Neuronal stem cell (in vitro differentiated cells): ENCODE measurements at regions not wholly inside any gene's neighbourhood (a gene's known extent, or its start where the extent isn't known, plus 50 kb on each side); places are given as distances from the start of the nearest gene placed in this dataset.
"Not testable (repeated sequence)": the region's sequence is repeated elsewhere in the genome, so short reads cannot be mapped to it uniquely, and the experiment has no call there.

Experiments
- DNase-seq: peaks from one replicate; pipeline ENCODE4 v3.0.0-alpha.2; 2013; ENCODE audit warnings: low spot score
- H2AFZ ChIP-seq: one replicate; pipeline ENCODE4 v1.6.1; 2013; ENCODE audit warnings: mild to moderate bottlenecking, low read length, inconsistent platforms
- H2AK5ac ChIP-seq: 2 replicates; pipeline ENCODE4 v1.6.1; 2013; ENCODE audit warnings: low read depth, mild to moderate bottlenecking, inconsistent platforms, low read length, moderate library complexity, mixed read lengths
- H2BK120ac ChIP-seq: 2 replicates; pipeline ENCODE4 v1.6.1; 2013; ENCODE audit warnings: low read depth, mild to moderate bottlenecking, inconsistent platforms, low read length, moderate library complexity, mixed read lengths
- H2BK12ac ChIP-seq: one replicate; pipeline ENCODE4 v1.6.1; 2013; ENCODE audit warnings: low read length, inconsistent platforms
- H2BK15ac ChIP-seq: 2 replicates; pipeline ENCODE4 v1.6.1; 2013; ENCODE audit warnings: mild to moderate bottlenecking, low read length, inconsistent platforms, mixed read lengths
- H2BK5ac ChIP-seq: one replicate; pipeline ENCODE4 v1.6.1; 2013; ENCODE audit warnings: inconsistent platforms, mild to moderate bottlenecking, low read length, moderate library complexity
- H3K14ac ChIP-seq: one replicate; pipeline ENCODE4 v1.6.1; 2013; ENCODE audit warnings: low read length, inconsistent platforms
- H3K18ac ChIP-seq: 2 replicates; pipeline ENCODE4 v1.6.1; 2013; ENCODE audit warnings: low read length, inconsistent platforms
- H3K23ac ChIP-seq: 2 replicates; pipeline ENCODE4 v1.6.1; 2013; ENCODE audit warnings: low read depth, mild to moderate bottlenecking, mixed read lengths, low read length, inconsistent platforms; ENCODE audit not compliant: poor library complexity
- H3K27ac ChIP-seq: replicated peaks from 3 replicates; pipeline ENCODE4 v1.5.1; 2013; ENCODE audit warnings: low read length, inconsistent platforms
- H3K27me3 ChIP-seq, 3 experiments: 2 replicates each; pipeline ENCODE4 v1.6.1; 2013; ENCODE audit warnings: low read length in 3 of 3, mild to moderate bottlenecking in 2 of 3, inconsistent platforms in 1 of 3, low read depth in 1 of 3, mixed read lengths in 1 of 3, moderate library complexity in 1 of 3; ENCODE audit not compliant: control insufficient read depth in 3 of 3, insufficient read depth in 3 of 3
- H3K36me3 ChIP-seq, 2 donors: replicated peaks in 1 of 2; 2 replicates each; pipeline ENCODE4 v1.6.1; 2013; ENCODE audit warnings: low read length in 2 of 2; ENCODE audit not compliant: control insufficient read depth in 2 of 2, insufficient read depth in 2 of 2
- H3K4ac ChIP-seq: 2 replicates; pipeline ENCODE4 v1.6.1; 2013; ENCODE audit warnings: inconsistent platforms, mild to moderate bottlenecking, low read length, moderate library complexity
- H3K4me1 ChIP-seq, 2 donors: 1 replicate in 1 of 2; 2 replicates in 1 of 2; pipeline ENCODE4 v1.6.1; 2013; ENCODE audit warnings: low read length in 2 of 2, low read depth in 1 of 2; ENCODE audit not compliant: control insufficient read depth in 2 of 2, insufficient read depth in 1 of 2
- H3K4me2 ChIP-seq: one replicate; pipeline ENCODE4 v1.6.1; 2013; ENCODE audit warnings: mild to moderate bottlenecking, low read length, inconsistent platforms; ENCODE audit not compliant: insufficient read depth, poor library complexity, severe bottlenecking
- H3K4me3 ChIP-seq, 2 donors: 2 replicates each; pipeline ENCODE4 v1.5.1; 2013; ENCODE audit warnings: low read length in 2 of 2, mild to moderate bottlenecking in 2 of 2, inconsistent platforms in 1 of 2, moderate library complexity in 1 of 2
- H3K79me1 ChIP-seq: one replicate; pipeline ENCODE4 v1.6.1; 2013; ENCODE audit warnings: low read depth, mild to moderate bottlenecking, inconsistent platforms, low read length, moderate library complexity
- H3K9ac ChIP-seq: one replicate; pipeline ENCODE4 v1.6.1; 2013; ENCODE audit warnings: mild to moderate bottlenecking, low read depth, low read length, inconsistent platforms; ENCODE audit not compliant: poor library complexity
- H3K9me3 ChIP-seq, 2 donors: replicated peaks in 1 of 2; 2 replicates each; pipeline versions ENCODE3 to v1.6.1; 2013; ENCODE audit warnings: low read length in 2 of 2, mild to moderate bottlenecking in 2 of 2, inconsistent platforms in 1 of 2, low read depth in 1 of 2, mixed read lengths in 1 of 2, moderate library complexity in 1 of 2; ENCODE audit not compliant: control insufficient read depth in 2 of 2, insufficient read depth in 1 of 2
- H4K8ac ChIP-seq: one replicate; pipeline ENCODE4 v1.6.1; 2013; ENCODE audit warnings: low read depth, mild to moderate bottlenecking, inconsistent platforms, low read length, moderate library complexity
- H4K91ac ChIP-seq: one replicate; pipeline ENCODE4 v1.6.1; 2013; ENCODE audit warnings: low read length, low read depth, mild to moderate bottlenecking, inconsistent platforms; ENCODE audit not compliant: poor library complexity
- WGBS, 2 donors: extraction: QIAGEN DNeasy Blood & Tissue Kit; methylation state at CpG; one replicate each; pipeline ENCODE4 v1.1.7; 2013; ENCODE audit warnings: missing lambda C conversion rate in 2 of 2, mixed read lengths in 1 of 2; ENCODE audit not compliant: insufficient read length in 2 of 2, insufficient replicate concordance in 1 of 2; ENCODE audit errors: extremely low coverage in 2 of 2; 5-methylcytosine and 5-hydroxymethylcytosine counted together

- H3K4me1 ChIP-seq, H4K91ac ChIP-seq, H3K18ac ChIP-seq, H2BK5ac ChIP-seq, H3K4me2 ChIP-seq, H3K27me3 ChIP-seq, H3K23ac ChIP-seq, H2BK15ac ChIP-seq, H3K27ac ChIP-seq, H3K9ac ChIP-seq, H2AK5ac ChIP-seq, H3K4me3 ChIP-seq, H3K14ac ChIP-seq, H2BK12ac ChIP-seq, DNase-seq, H2BK120ac ChIP-seq, H3K36me3 ChIP-seq, H3K4ac ChIP-seq, H2AFZ ChIP-seq, H3K79me1 ChIP-seq, H3K9me3 ChIP-seq, H4K8ac ChIP-seq: not testable (repeated sequence)
- no CpG with 5 or more reads among the region's 4 CpGs for WGBS, 2 donors
Measured at GRCh38 chr9:41833108-41833507, 296.1 kb downstream of the CNTNAP3B start.

- H4K91ac ChIP-seq, H3K9ac ChIP-seq, H3K4me1 ChIP-seq, H3K18ac ChIP-seq, H2BK15ac ChIP-seq, H2BK120ac ChIP-seq, H4K8ac ChIP-seq, H3K36me3 ChIP-seq, H2AFZ ChIP-seq, DNase-seq, H3K4me2 ChIP-seq, H2BK12ac ChIP-seq, H3K23ac ChIP-seq, H3K4ac ChIP-seq, H2AK5ac ChIP-seq, H3K9me3 ChIP-seq, H3K4me3 ChIP-seq, H3K79me1 ChIP-seq, H2BK5ac ChIP-seq, H3K27ac ChIP-seq, H3K14ac ChIP-seq, H3K27me3 ChIP-seq: not testable (repeated sequence)
- no CpG with 5 or more reads among the region's 8 CpGs for WGBS, 2 donors
Measured at GRCh38 chr9:41824723-41825122, 304.5 kb downstream of the CNTNAP3B start.

- H2AFZ ChIP-seq, H2BK15ac ChIP-seq, H2BK12ac ChIP-seq, H3K14ac ChIP-seq, H3K9ac ChIP-seq, H3K27ac ChIP-seq, H2BK120ac ChIP-seq, H3K4me2 ChIP-seq, H4K91ac ChIP-seq, H3K4me1 ChIP-seq, DNase-seq, H3K23ac ChIP-seq, H3K9me3 ChIP-seq, H2BK5ac ChIP-seq, H4K8ac ChIP-seq, H2AK5ac ChIP-seq, H3K4me3 ChIP-seq, H3K18ac ChIP-seq, H3K27me3 ChIP-seq, H3K36me3 ChIP-seq, H3K4ac ChIP-seq, H3K79me1 ChIP-seq: not testable (repeated sequence)
- WGBS, 2 donors: no CpG with 5 or more reads among the region's 4 CpGs
Measured at GRCh38 chr9:41802706-41803105, 326.5 kb downstream of the CNTNAP3B start.

GRCh38 chr9:41798684-41799083 lies 330.5 kb downstream of the CNTNAP3B start:
- not testable (repeated sequence) for H2BK15ac ChIP-seq, H3K4me1 ChIP-seq, H3K27ac ChIP-seq, H4K91ac ChIP-seq, H3K79me1 ChIP-seq, H3K4me2 ChIP-seq, H3K36me3 ChIP-seq, DNase-seq, H3K18ac ChIP-seq, H2AK5ac ChIP-seq, H3K14ac ChIP-seq, H3K23ac ChIP-seq, H3K9me3 ChIP-seq, H3K4me3 ChIP-seq, H3K27me3 ChIP-seq, H3K9ac ChIP-seq, H2AFZ ChIP-seq, H2BK5ac ChIP-seq, H2BK120ac ChIP-seq, H4K8ac ChIP-seq, H2BK12ac ChIP-seq, H3K4ac ChIP-seq
- no CpG with 5 or more reads among the region's 4 CpGs for WGBS, 2 donors
